AG08395 (cell line): ENCODE measurements at regions not wholly inside any gene's neighbourhood (a gene's known extent, or its start where the extent isn't known, plus 50 kb on each side); places are given as distances from the start of the nearest gene placed in this dataset.
"Not testable (repeated sequence)": the region's sequence is repeated elsewhere in the genome, so short reads cannot be mapped to it uniquely, and the experiment has no call there.

ENCODE experiments used
- DNase-seq: peaks from one replicate; pipeline ENCODE4 v3.0.0; 2012; ENCODE audit warnings: mixed read lengths, low spot score

GRCh38 chr3:139134678-139135372 is 90.1 kb upstream of the PRR23C start:
- no peak for DNase-seq

DNA sequence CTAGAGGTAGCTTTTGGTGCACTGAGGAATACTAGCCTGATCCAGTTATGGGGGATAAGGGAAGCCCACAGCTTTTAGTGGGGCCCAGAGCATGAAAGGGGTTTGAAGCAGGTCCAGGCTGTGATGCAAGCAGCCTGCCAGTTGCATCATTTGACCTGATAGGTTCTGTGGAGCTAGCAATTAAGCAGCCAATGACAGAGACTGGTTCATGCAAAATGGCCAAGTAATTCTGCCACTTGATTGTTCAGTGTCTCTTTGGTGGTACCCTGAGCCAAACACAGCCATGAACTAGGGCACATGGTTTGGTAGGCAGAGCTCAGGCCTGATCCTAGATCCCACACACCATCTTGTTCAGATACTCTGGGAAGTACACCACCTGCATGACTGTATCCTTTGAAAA is 91.0 kb upstream of the PRR23C start:
- no peak for DNase-seq

DNA sequence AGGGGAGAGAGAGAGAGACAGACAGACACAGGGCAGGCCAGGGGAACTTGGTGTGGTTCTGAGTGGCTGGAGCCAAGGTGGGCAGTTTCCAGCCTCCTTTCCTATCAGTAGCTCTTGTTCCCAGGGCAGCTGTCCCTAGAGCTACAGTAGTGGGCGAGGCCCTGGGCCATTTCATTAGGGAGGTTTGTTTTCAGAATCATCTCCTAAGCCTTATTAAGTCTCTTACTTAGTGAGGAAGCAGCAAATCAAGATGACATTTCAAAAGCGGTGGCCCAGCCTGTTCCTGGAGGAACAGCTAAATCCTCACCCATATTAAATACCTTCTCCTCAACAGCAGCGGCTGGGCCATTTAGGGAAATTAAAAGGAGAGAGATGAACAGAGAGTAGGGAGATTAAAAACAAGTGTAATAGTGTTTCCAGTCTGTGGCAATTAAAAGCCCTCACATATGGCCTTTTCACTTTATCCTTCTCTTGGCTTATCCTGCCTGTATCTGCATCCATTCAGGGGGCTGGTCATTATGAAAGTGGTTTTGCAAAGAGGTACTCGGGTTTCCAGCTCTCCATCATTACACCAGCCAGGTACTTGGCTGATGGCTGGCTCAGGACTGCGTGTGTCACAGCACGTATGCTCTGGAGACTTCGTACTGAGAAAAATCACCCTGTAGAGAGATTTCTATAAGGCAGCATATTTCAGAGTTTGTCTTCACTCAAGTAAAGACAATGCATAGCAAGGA is 91.9 kb upstream of the PRR23C start:
- DNase-seq = no peak

GRCh38 chr3:139140553-139140952 is 95.9 kb upstream of the PRR23C start:
- no peak for DNase-seq

- not testable (repeated sequence) for DNase-seq
Observed at GRCh38 chr3:139145980-139146379, 101.3 kb upstream of the PRR23C start.

- DNase-seq = no peak
Observed at GRCh38 chr3:139151530-139151929, 106.8 kb upstream of the PRR23C start.

DNA sequence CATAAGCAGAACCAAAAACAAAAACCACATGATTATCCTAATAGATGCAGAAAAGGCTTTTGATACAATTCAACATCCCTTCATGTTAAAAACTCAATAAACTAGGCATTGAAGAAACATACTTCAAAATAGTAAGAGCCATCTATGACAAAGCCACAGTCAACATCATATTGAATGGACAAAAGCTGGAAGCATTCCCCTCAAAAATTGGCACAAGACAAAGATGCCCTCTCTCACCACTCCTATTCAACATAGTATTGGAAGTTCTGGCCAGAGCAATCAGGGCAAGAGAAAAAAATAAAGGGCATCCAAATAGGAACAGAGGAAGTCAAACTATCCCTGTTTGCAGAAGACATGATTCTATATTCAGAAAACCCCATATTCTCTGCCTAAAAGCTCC is 108.7 kb upstream of the PRR23C start:
- DNase-seq = not testable (repeated sequence)

- no peak for DNase-seq
Observed at GRCh38 chr3:139157161-139157932, 112.7 kb upstream of the PRR23C start.

GRCh38 chr3:139159356-139159755 is 114.7 kb upstream of the PRR23C start:
- DNase-seq = no peak

DNA sequence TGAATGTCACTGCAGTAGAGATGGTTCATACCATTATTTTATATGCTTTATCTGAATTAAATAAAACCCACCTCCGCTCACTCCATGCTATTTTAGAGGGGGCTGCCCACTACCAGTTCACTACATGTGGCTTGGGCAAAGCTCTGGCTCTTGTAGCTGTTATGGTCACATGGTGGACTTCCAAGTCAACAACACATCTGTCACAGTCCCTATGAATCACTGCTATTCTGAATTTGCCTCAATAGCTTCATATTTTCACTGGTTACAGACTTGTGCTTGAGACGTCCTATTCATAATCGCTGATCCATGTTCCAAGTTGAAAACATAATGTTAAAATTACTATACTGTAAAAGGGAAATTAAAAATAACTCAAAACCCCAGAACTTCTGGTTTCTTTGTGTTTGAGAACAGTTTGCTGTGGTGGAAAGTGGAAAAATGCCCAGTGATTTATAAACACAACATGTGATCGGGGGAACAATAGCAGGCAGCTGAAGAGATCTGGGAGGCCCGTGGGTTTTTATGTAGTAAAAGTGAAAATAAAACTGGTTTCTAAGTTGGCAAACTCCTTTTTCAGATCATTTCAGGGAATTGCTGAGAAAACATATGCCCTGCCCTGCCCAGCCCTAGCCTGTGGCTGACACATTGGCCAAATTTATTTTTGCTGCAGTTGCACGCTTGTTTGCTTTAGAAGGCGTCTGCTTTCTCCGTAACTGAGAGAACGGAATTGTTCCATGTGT is 128.8 kb upstream of the PRR23C start:
- peak; percentile 50 for DNase-seq

GRCh38 chr3:139180489-139180888 is 135.8 kb upstream of the PRR23C start:
- no peak for DNase-seq

DNA sequence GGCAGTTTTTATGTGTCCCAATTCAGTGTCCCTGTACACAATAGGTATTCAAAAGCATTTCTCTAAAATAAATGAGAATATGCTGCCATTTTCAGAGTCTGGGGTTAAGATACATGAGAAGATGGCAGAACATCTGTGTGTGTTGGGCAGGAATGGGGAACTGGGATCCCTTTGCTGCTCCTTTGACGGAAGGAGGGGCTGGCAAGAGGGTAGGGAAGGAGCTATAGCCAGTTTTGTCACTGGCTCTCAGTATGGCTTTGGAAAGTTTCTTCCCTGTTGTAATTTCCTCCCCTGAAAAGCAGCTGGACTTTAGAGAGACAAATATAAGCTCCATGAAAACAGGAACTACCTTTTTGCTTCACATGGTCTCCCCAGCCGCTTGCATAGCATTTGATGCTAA is 137.5 kb upstream of the PRR23C start:
- DNase-seq = no peak

DNA sequence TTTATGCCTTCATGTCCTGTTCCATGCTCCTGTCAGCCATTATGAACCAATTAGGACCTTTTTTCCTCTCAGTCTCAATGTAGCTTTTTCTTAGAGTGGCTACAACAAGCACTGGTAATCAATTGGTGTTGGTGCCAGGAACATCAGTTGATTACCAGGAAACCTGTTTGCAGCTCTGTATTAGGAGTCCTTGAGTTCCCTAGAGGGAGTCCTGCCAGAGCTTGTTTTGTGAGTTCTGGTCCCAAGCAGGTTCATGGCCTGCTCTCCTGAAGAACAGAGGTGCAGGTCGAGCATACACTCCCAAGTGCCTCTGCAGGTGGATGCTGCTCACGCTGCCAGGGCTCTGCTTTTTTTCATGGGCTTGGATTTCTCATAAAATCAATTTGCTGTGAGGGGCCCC is 137.9 kb upstream of the PRR23C start:
- DNase-seq = no peak

DNA sequence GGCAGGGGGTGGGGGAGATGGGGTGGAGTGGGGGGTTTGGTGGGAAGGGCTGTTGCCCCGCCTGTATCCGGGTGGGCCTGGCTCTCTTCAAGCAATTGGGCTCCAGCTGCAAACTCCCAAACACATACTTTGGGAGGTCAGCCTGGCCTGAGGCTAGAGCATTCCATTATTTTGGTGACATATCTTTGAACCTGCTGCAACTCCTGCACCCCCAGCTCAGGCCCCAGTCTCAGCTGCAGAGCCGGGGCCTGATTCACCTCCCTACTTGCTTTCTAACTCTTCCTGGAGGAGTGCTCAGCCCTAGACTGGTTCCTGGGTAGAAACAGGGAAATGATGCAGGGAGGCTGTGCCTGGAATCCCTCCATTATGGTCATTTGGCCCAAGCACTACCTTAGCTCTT is 140.8 kb upstream of the PRR23C start:
- no peak for DNase-seq

- no peak for DNase-seq
Observed at GRCh38 chr3:139187154-139187553, 142.5 kb upstream of the PRR23C start.

DNA sequence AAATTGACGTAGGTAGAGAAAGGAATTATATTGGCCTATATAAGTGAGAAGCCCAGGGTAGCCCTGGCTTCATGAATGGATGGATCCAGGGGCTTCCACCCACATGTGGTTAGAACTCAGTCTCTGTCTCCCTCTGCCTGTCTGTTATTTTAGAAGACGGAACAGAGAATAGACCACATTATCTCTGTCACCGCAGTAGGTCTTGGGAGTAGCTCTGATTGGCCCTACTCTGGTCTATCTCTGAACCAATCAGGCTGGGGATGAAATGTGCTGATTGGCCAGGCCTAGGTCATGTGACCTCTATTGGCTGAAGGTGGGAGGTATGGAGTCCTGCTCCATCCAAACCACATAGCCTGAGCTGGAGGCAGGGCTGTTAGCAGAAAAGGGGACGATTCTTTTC is 143.0 kb upstream of the PRR23C start:
- DNase-seq = no peak

DNA sequence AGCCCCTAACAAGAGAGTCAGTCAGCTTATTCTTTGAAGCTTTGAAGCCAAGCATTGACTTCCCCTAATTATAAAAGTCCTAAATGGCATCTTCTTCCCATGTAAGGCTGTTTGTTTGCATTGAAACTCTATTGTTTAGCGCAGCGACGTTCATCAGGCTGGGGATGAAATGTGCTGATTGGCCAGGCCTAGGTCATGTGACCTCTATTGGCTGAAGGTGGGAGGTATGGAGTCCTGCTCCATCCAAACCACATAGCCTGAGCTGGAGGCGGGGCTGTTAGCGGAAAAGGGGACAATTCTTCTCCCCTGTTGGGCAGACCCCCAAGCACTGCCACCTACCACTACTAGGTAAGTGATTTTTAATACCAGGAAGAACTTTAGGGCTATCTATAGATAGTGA is 145.3 kb upstream of the PRR23C start:
- DNase-seq = no peak

GRCh38 chr3:139194421-139194820 is 149.4 kb upstream of the MRPS22 start:
- DNase-seq = not testable (repeated sequence)

DNA sequence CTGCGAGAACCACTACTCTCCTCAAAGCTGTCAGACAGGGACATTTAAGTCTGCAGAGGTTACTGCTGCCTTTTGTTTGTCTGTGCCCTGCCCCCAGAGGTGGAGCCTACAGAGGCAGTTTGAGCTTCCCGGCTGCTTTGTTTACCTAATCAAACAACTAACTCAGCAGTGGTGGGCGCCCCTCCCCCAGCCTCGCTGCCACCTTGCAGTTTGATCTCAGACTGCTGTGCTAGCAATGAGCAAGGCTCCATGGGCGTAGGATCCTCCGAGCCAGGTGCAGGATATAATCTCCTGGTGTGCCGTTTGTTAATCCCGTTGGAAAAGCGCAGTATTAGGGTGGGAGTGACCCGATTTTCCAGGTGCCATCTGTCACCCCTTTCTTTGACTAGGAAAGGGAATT is 147.7 kb upstream of the MRPS22 start:
- not testable (repeated sequence) for DNase-seq

- no peak for DNase-seq
Observed at GRCh38 chr3:139197251-139197650, 146.6 kb upstream of the MRPS22 start.

GRCh38 chr3:139198186-139198585 is 145.6 kb upstream of the MRPS22 start:
- DNase-seq = no peak

GRCh38 chr3:139198929-139199328 is 144.9 kb upstream of the MRPS22 start:
- DNase-seq = peak; percentile 19
